H1 (cell line): ENCODE measurements at regions not wholly inside any gene's neighbourhood (a gene's known extent, or its start where the extent isn't known, plus 50 kb on each side); places are given as distances from the start of the nearest gene placed in this dataset.

Source experiments
- CBX8 ChIP-seq: fragments of 300-800, 300-1000 bp; sonication (generic); IDR thresholded peaks from 2 replicates; pipeline ENCODE4 v1.7.1; 2016; ENCODE audit warnings: low read depth, low read length, borderline replicate concordance
- CREB1 ChIP-seq: IDR thresholded peaks from 2 replicates; pipeline ENCODE4 v1.6.1; 2012; ENCODE audit warnings: inconsistent platforms
- EZH2 ChIP-seq: fragments of 200-600 bp; sonication (generic); IDR thresholded peaks from 2 replicates; pipeline ENCODE4 v1.7.1; 2012; ENCODE audit warnings: low read depth, mild to moderate bottlenecking, moderate library complexity, low read length, inconsistent platforms; ENCODE audit not compliant: severe bottlenecking
- KDM5A ChIP-seq: fragments of 200-600 bp; IDR thresholded peaks from 2 replicates; pipeline ENCODE4 v1.7.1; 2012; ENCODE audit warnings: mild to moderate bottlenecking, low read length, inconsistent platforms, mixed read lengths
- POLR2AphosphoS5 ChIP-seq: IDR thresholded peaks from 2 replicates; pipeline ENCODE4 v1.6.1; 2011; ENCODE audit warnings: low read depth, low read length
- SP1 ChIP-seq: IDR thresholded peaks from 2 replicates; pipeline ENCODE4 v1.6.1; 2011; ENCODE audit warnings: low read depth, low read length
- TAF1 ChIP-seq: IDR thresholded peaks from 2 replicates; pipeline ENCODE4 v1.6.1; 2011; ENCODE audit warnings: mild to moderate bottlenecking, low read depth, low read length
- TCF12 ChIP-seq: IDR thresholded peaks from 2 replicates; pipeline ENCODE4 v1.6.1; 2011; ENCODE audit warnings: low read depth, mild to moderate bottlenecking, low read length
- TF ChIP-seq, protein P1 (sequence below): fragments of 300-600 bp; sonication (generic); IDR thresholded peaks from 2 replicates; pipeline ENCODE4 v1.7.1; 2012; ENCODE audit warnings: low read length, moderate library complexity, mild to moderate bottlenecking, inconsistent platforms; ENCODE audit not compliant: insufficient replicate concordance
- TF ChIP-seq, protein P2 (sequence below): IDR thresholded peaks from 2 replicates; pipeline ENCODE4 v1.6.1; 2011; ENCODE audit warnings: low read length, improper control_type of control experiment

DNA sequence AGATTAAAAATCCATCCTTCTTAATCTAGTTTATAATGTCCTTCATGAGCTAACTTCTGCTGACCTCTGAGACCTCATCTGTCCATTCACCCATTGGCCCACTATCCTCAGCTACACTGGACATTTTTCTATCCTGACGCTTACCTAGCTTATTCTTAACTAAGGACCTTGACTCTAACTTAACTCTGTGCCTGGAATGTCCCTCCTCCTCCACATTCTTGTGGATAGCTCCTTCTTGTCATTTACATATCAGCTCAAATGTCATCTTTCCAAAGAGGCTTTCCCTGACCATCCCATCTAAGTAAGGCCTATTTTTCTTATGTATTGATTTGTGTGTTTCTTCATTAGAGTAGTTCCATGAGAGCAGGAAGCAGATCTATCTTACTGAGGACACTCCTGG is 54.7 kb downstream of the ATXN3L start (continued):
- TF ChIP-seq, protein P1, sequence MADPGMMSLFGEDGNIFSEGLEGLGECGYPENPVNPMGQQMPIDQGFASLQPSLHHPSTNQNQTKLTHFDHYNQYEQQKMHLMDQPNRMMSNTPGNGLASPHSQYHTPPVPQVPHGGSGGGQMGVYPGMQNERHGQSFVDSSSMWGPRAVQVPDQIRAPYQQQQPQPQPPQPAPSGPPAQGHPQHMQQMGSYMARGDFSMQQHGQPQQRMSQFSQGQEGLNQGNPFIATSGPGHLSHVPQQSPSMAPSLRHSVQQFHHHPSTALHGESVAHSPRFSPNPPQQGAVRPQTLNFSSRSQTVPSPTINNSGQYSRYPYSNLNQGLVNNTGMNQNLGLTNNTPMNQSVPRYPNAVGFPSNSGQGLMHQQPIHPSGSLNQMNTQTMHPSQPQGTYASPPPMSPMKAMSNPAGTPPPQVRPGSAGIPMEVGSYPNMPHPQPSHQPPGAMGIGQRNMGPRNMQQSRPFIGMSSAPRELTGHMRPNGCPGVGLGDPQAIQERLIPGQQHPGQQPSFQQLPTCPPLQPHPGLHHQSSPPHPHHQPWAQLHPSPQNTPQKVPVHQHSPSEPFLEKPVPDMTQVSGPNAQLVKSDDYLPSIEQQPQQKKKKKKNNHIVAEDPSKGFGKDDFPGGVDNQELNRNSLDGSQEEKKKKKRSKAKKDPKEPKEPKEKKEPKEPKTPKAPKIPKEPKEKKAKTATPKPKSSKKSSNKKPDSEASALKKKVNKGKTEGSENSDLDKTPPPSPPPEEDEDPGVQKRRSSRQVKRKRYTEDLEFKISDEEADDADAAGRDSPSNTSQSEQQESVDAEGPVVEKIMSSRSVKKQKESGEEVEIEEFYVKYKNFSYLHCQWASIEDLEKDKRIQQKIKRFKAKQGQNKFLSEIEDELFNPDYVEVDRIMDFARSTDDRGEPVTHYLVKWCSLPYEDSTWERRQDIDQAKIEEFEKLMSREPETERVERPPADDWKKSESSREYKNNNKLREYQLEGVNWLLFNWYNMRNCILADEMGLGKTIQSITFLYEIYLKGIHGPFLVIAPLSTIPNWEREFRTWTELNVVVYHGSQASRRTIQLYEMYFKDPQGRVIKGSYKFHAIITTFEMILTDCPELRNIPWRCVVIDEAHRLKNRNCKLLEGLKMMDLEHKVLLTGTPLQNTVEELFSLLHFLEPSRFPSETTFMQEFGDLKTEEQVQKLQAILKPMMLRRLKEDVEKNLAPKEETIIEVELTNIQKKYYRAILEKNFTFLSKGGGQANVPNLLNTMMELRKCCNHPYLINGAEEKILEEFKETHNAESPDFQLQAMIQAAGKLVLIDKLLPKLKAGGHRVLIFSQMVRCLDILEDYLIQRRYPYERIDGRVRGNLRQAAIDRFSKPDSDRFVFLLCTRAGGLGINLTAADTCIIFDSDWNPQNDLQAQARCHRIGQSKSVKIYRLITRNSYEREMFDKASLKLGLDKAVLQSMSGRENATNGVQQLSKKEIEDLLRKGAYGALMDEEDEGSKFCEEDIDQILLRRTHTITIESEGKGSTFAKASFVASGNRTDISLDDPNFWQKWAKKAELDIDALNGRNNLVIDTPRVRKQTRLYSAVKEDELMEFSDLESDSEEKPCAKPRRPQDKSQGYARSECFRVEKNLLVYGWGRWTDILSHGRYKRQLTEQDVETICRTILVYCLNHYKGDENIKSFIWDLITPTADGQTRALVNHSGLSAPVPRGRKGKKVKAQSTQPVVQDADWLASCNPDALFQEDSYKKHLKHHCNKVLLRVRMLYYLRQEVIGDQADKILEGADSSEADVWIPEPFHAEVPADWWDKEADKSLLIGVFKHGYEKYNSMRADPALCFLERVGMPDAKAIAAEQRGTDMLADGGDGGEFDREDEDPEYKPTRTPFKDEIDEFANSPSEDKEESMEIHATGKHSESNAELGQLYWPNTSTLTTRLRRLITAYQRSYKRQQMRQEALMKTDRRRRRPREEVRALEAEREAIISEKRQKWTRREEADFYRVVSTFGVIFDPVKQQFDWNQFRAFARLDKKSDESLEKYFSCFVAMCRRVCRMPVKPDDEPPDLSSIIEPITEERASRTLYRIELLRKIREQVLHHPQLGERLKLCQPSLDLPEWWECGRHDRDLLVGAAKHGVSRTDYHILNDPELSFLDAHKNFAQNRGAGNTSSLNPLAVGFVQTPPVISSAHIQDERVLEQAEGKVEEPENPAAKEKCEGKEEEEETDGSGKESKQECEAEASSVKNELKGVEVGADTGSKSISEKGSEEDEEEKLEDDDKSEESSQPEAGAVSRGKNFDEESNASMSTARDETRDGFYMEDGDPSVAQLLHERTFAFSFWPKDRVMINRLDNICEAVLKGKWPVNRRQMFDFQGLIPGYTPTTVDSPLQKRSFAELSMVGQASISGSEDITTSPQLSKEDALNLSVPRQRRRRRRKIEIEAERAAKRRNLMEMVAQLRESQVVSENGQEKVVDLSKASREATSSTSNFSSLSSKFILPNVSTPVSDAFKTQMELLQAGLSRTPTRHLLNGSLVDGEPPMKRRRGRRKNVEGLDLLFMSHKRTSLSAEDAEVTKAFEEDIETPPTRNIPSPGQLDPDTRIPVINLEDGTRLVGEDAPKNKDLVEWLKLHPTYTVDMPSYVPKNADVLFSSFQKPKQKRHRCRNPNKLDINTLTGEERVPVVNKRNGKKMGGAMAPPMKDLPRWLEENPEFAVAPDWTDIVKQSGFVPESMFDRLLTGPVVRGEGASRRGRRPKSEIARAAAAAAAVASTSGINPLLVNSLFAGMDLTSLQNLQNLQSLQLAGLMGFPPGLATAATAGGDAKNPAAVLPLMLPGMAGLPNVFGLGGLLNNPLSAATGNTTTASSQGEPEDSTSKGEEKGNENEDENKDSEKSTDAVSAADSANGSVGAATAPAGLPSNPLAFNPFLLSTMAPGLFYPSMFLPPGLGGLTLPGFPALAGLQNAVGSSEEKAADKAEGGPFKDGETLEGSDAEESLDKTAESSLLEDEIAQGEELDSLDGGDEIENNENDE: no peak
- TF ChIP-seq KDM5A: no peak
- TF ChIP-seq, protein P2, sequence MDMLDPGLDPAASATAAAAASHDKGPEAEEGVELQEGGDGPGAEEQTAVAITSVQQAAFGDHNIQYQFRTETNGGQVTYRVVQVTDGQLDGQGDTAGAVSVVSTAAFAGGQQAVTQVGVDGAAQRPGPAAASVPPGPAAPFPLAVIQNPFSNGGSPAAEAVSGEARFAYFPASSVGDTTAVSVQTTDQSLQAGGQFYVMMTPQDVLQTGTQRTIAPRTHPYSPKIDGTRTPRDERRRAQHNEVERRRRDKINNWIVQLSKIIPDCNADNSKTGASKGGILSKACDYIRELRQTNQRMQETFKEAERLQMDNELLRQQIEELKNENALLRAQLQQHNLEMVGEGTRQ: no peak
- no peak for TF ChIP-seq TCF12
- no peak for TF ChIP-seq CBX8
- no peak for TF ChIP-seq POLR2AphosphoS5
- TF ChIP-seq EZH2: no peak
- TF ChIP-seq CREB1: no peak
- no peak for TF ChIP-seq SP1
- TF ChIP-seq TAF1: no peak
